Lower lobe of right lung (tissue), 2 donors: ENCODE measurements at regions not wholly inside any gene's neighbourhood (a gene's known extent, or its start where the extent isn't known, plus 50 kb on each side); places are given as distances from the start of the nearest gene placed in this dataset.

Experiments
- ATAC-seq, 2 donors: fragments of 200-7000 bp; cut with Tn5 transposase; one replicate each; pipeline ENCODE4 v1.9.1; 2020 to 2022; ENCODE audit warnings: mild to moderate bottlenecking in 2 of 2, moderate library complexity in 2 of 2
- DNase-seq: peaks from one replicate; pipeline ENCODE4 v3.0.0-alpha.2; 2020
- H3K27ac ChIP-seq: fragments of 200-600 bp; one replicate; pipeline ENCODE4 v1.8.0; 2022
- H3K27me3 ChIP-seq: fragments of 200-600 bp; one replicate; pipeline ENCODE4 v1.8.0; 2022; ENCODE audit warnings: low read depth
- H3K36me3 ChIP-seq: fragments of 200-600 bp; one replicate; pipeline ENCODE4 v1.8.0; 2022; ENCODE audit warnings: mild to moderate bottlenecking
- H3K4me1 ChIP-seq: fragments of 200-600 bp; one replicate; pipeline ENCODE4 v1.8.0; 2022
- H3K4me3 ChIP-seq: fragments of 200-600 bp; one replicate; pipeline ENCODE4 v1.8.0; 2022; ENCODE audit warnings: mild to moderate bottlenecking
- H3K9me3 ChIP-seq: fragments of 200-600 bp; one replicate; pipeline ENCODE4 v1.8.0; 2022
- intact Hi-C: fragments of 100-400 bp; cut with DNase I; formaldehyde crosslinking; loops from one replicate; pipeline ENCODE4 v1.11.0; 2022
- TF ChIP-seq, protein P1 (sequence below): fragments of 200-600 bp; IDR thresholded peaks from one replicate; pipeline ENCODE4 v1.8.0; 2022; ENCODE audit warnings: antibody characterized with exemption, mild to moderate bottlenecking
- donor health status: DM: no; HTN: yes; CAD: no; lungs with severe emphysema.

DNA sequence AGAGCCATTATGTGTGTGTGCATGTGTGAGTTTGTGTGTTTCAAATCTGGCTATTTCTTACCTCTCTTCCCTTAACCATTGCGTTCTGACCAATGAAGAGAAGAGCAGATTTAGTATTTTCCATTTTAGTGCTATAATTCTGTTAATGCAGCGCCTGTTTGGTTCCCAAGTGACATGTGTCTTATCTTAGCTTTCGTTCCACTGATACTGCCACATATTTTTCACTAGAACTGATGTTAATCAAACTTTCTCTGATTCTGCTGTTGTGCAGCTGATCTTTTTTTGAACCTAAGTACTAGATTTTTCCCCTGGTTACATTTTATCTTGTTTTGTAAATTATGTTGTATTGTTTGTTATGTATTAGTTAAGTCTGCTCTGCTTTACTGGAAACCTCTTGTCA lies 152.9 kb upstream of the MID1 start:
- TF ChIP-seq, protein P1, sequence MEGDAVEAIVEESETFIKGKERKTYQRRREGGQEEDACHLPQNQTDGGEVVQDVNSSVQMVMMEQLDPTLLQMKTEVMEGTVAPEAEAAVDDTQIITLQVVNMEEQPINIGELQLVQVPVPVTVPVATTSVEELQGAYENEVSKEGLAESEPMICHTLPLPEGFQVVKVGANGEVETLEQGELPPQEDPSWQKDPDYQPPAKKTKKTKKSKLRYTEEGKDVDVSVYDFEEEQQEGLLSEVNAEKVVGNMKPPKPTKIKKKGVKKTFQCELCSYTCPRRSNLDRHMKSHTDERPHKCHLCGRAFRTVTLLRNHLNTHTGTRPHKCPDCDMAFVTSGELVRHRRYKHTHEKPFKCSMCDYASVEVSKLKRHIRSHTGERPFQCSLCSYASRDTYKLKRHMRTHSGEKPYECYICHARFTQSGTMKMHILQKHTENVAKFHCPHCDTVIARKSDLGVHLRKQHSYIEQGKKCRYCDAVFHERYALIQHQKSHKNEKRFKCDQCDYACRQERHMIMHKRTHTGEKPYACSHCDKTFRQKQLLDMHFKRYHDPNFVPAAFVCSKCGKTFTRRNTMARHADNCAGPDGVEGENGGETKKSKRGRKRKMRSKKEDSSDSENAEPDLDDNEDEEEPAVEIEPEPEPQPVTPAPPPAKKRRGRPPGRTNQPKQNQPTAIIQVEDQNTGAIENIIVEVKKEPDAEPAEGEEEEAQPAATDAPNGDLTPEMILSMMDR = no peak
- intact Hi-C loops = no loop called here
- Histone ChIP-seq H3K27me3 (no peaks in the 10 kb centered on the region), H3K4me3 (no peak overlapping the region), H3K4me1 (no peaks in the 10 kb centered on the region), H3K9me3 (no peaks in the 10 kb centered on the region), H3K27ac (no peak overlapping the region), H3K36me3 (no peaks in the 10 kb centered on the region)
- DNase-seq (no peak), ATAC-seq (no peak)

DNA sequence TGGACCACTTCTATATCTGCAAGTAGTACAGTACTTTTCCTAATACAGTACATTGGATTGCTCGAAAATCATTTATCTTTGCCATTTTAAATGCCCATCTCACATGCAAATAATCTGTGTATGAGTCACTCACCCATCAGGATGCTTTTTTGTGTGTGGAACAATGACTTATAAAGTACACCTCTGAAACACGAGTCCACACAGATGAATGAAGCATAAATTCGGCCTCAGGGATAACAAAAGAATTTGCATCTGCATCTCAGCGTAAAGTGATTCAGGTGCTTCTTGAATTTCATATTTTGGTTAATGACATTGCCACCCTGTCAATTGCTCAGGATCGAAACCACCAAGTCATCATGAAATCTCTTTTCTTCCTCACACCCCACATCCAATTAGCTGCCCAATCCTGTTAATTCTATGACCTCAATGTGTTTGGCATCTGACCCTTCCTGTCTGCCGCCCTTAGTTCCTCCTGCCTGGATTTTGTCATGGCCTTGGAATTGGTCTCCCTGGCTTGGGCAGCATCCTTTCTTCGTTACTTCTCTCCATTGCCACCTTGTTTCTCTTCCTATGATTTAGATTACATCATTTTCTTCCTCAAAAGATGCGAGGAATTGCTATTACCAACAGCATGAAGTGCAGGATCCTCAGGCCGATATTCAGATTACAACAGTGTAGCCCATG lies 161.6 kb upstream of the MID1 start:
- TF ChIP-seq, protein P1 = no peak
- no peaks in the 10 kb centered on the region for H3K27me3 ChIP-seq

DNA sequence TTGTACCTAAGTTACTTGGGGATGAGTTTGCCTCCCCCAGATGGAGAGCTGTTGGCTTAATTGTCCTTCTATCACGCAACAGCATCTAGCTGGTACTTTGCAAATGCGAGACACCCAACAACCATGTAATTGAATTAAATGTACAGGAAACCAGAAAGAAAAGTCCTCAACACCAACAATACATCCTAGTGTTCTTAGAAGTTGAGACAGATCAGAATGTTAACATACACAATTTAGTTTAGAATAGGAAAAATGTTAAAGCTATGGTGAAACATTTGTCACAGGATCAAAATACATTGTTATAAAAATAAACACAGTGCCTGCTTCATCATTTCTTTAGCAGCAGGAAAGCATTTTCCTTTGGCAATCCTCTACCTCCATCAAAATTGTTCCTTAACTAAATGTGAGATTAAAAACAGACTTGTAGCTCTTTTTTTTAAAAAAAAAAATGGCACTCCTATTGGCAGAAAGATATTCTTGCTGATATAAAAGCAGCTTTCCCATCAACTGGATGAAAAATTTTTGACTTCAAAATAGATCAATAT lies 163.1 kb upstream of the MID1 start:
- DNase-seq (no peak), ATAC-seq (no peak)
- H3K36me3 ChIP-seq = no peaks in the 10 kb centered on the region
- TF ChIP-seq, protein P1 = no peak
- no peak overlapping the region for H3K27ac ChIP-seq
- no peaks in the 10 kb centered on the region for H3K27me3 ChIP-seq
- no peak overlapping the region for H3K4me3 ChIP-seq
- H3K4me1 ChIP-seq = no peaks in the 10 kb centered on the region
- intact Hi-C loops = no loop called here
- H3K9me3 ChIP-seq = no peaks in the 10 kb centered on the region

More for the DNA sequence above, 161.6 kb upstream of the MID1 start:
- Histone ChIP-seq H3K36me3 (no peaks in the 10 kb centered on the region), H3K9me3 (no peaks in the 10 kb centered on the region), H3K27ac (no peak overlapping the region), H3K4me1 (no peaks in the 10 kb centered on the region), H3K4me3 (no peak overlapping the region)
- DNase-seq = no peak
- no peak for ATAC-seq
- intact Hi-C loops = no loop called here

DNA sequence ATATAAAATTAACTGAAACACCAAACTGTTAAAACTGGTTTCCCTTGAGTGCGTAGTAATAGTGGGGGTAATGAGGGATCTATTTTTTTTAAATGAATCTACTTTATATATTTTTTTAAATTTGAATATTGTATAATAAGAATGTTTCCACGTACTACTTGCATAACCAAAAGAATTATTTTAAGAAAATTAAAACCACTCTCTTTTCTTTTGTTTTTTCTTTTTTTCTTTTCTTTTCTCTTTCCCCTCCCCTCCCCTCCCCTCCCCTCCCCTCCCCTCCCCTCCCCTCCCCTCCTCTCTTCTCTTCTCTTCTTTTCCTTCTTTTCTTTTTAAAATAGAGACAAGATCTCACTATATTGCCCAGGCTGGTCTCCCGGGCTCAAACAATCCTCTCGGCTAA lies 166.9 kb upstream of the MID1 start:
- intact Hi-C loops = no loop called here
- DNase-seq = no peak

DNA sequence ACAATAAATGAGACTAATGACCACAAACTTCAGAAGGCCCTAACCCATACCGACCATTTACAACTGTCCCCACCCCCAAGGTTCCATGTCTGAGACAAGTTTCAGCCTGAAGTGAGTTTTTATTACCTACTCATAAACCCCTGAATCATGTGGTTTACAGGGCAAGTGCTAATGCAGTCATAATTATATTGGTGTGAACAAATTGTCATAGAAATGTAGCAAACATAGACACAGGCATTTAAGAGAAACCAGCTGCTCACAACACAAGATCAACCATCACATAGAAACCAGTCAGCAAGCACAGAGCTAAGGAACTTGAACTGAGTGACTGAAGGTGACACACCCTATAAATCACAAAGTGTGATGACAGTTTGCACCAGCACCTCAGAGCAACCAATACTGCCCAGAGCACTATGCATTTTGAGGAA lies 173.8 kb upstream of the MID1 start:
- no peak overlapping the region for H3K27ac ChIP-seq
- TF ChIP-seq, protein P1 = no peak
- H3K36me3 ChIP-seq = no peaks in the 10 kb centered on the region
- no peak for DNase-seq
- no peaks in the 10 kb centered on the region for H3K4me1 ChIP-seq
- no peak for ATAC-seq
- H3K27me3 ChIP-seq = no peaks in the 10 kb centered on the region
- intact Hi-C loops = no loop called here
- no peak overlapping the region for H3K4me3 ChIP-seq
- no peaks in the 10 kb centered on the region for H3K9me3 ChIP-seq

More for the DNA sequence above, 166.9 kb upstream of the MID1 start:
- Histone ChIP-seq H3K4me3 (no peak overlapping the region), H3K27ac (no peak overlapping the region), H3K9me3 (no peaks in the 10 kb centered on the region), H3K4me1 (no peaks in the 10 kb centered on the region), H3K36me3 (no peaks in the 10 kb centered on the region), H3K27me3 (no peaks in the 10 kb centered on the region)
- ATAC-seq = no peak
- TF ChIP-seq, protein P1 = no peak
